ENCODE measurements at regions not wholly inside any gene's neighbourhood (a gene's known extent, or its start where the extent isn't known, plus 50 kb on each side); places are given as distances from the start of the nearest gene placed in this dataset.

DNA sequence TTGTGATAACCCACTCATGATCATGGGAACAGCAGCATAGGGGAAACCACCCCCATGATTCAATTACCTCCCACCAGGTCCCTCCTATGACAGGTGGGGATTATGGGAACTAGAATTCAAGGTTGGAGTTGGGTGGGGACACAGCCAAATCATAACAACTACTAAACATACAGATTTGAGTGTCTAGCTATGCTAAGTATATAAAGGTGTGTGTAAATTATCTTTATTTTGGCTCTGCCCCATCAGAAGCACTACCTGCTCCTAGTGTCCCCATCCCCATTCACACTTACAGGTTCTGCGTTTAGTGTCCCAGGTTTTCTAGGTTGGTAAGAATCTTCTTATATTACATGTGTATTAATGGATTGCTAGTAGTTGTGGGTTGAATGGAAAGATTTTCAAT, 464.7 kb downstream of the EPHA4 start:
- no peak for TF ChIP-seq POLR2A (IDR thresholded peaks at IDR 0.05)
- TF ChIP-seq, protein P1, sequence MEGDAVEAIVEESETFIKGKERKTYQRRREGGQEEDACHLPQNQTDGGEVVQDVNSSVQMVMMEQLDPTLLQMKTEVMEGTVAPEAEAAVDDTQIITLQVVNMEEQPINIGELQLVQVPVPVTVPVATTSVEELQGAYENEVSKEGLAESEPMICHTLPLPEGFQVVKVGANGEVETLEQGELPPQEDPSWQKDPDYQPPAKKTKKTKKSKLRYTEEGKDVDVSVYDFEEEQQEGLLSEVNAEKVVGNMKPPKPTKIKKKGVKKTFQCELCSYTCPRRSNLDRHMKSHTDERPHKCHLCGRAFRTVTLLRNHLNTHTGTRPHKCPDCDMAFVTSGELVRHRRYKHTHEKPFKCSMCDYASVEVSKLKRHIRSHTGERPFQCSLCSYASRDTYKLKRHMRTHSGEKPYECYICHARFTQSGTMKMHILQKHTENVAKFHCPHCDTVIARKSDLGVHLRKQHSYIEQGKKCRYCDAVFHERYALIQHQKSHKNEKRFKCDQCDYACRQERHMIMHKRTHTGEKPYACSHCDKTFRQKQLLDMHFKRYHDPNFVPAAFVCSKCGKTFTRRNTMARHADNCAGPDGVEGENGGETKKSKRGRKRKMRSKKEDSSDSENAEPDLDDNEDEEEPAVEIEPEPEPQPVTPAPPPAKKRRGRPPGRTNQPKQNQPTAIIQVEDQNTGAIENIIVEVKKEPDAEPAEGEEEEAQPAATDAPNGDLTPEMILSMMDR (IDR thresholded peaks at IDR 0.05 in 4 of 5, conservative IDR thresholded peaks at IDR 0.05 in 1 of 5): no peak

All from gastrocnemius medialis (tissue), 4 donors.